Mesendoderm (in vitro differentiated cells): ENCODE measurements at regions not wholly inside any gene's neighbourhood (a gene's known extent, or its start where the extent isn't known, plus 50 kb on each side); places are given as distances from the start of the nearest gene placed in this dataset.
A peak's percentile ranks its signal among the peaks of the same experiment; 100 is the strongest.

Source experiments
- DNase-seq: peaks from one replicate; pipeline ENCODE4 v3.0.0; 2013
- H2AK5ac ChIP-seq: 2 replicates; pipeline ENCODE4 v1.6.1; 2013; ENCODE audit warnings: low read length, inconsistent platforms
- H2BK120ac ChIP-seq: 2 replicates; pipeline ENCODE4 v1.6.1; 2013; ENCODE audit warnings: low read depth, mild to moderate bottlenecking, low read length, moderate library complexity, mixed read lengths
- H2BK15ac ChIP-seq: replicated peaks from 2 replicates; pipeline ENCODE4 v1.6.1; 2013; ENCODE audit warnings: low read depth, mild to moderate bottlenecking, moderate library complexity
- H2BK5ac ChIP-seq: 2 replicates; pipeline ENCODE4 v1.6.1; 2013; ENCODE audit warnings: low read length, inconsistent platforms
- H3K18ac ChIP-seq: 2 replicates; pipeline ENCODE4 v1.6.1; 2013; ENCODE audit warnings: mild to moderate bottlenecking, low read length, mixed read lengths
- H3K23ac ChIP-seq: one replicate; pipeline ENCODE4 v1.6.1; 2013; ENCODE audit warnings: low read length
- H3K27ac ChIP-seq: 2 replicates; pipeline ENCODE4 v1.5.1; 2013; ENCODE audit warnings: low read depth, mild to moderate bottlenecking, inconsistent platforms, low read length, moderate library complexity
- H3K27me3 ChIP-seq: 2 replicates; pipeline ENCODE4 v1.6.1; 2013; ENCODE audit warnings: low read length, control low read depth, mild to moderate bottlenecking, inconsistent platforms; ENCODE audit not compliant: insufficient read depth, poor library complexity
- H3K36me3 ChIP-seq: 2 replicates; pipeline ENCODE4 v1.6.1; 2013; ENCODE audit warnings: low read length, inconsistent platforms; ENCODE audit not compliant: control insufficient read depth, insufficient read depth
- H3K4ac ChIP-seq: one replicate; pipeline ENCODE4 v1.6.1; 2013; ENCODE audit warnings: low read depth, mild to moderate bottlenecking, low read length, moderate library complexity
- H3K4me1 ChIP-seq: 2 replicates; pipeline ENCODE4 v1.6.1; 2013; ENCODE audit warnings: low read depth, low read length, inconsistent platforms; ENCODE audit not compliant: control insufficient read depth
- H3K4me2 ChIP-seq: 2 replicates; pipeline ENCODE4 v1.6.1; 2013; ENCODE audit warnings: low read length
- H3K4me3 ChIP-seq: 2 replicates; pipeline ENCODE4 v1.5.1; 2013; ENCODE audit warnings: mild to moderate bottlenecking, low read length
- H3K56ac ChIP-seq: one replicate; pipeline ENCODE4 v1.6.1; 2013; ENCODE audit warnings: low read length
- H3K79me1 ChIP-seq: 2 replicates; pipeline ENCODE4 v1.6.1; 2013; ENCODE audit warnings: low read length, inconsistent platforms
- H3K79me2 ChIP-seq: 2 replicates; pipeline ENCODE4 v1.6.1; 2013; ENCODE audit warnings: mild to moderate bottlenecking, low read length; ENCODE audit not compliant: control insufficient read depth, insufficient read depth
- H3K9ac ChIP-seq: 2 replicates; pipeline ENCODE4 v1.6.1; 2013; ENCODE audit warnings: low read length, inconsistent platforms
- H4K5ac ChIP-seq: one replicate; pipeline ENCODE4 v1.6.1; 2013; ENCODE audit warnings: low read length
- H4K8ac ChIP-seq: one replicate; pipeline ENCODE4 v1.6.1; 2013; ENCODE audit warnings: low read depth, mild to moderate bottlenecking, control low read depth, low read length, moderate library complexity
- WGBS: extraction: QIAGEN DNeasy Blood & Tissue Kit; methylation state at CpG from one replicate; pipeline ENCODE4 v1.1.7; 2013; ENCODE audit warnings: low lambda C conversion rate, missing lambda C conversion rate; ENCODE audit not compliant: insufficient coverage; ENCODE audit errors: extremely low coverage; 5-methylcytosine and 5-hydroxymethylcytosine counted together

GRCh38 chr2:122182616-122183355 is 427.3 kb downstream of the TSN start:
- no peak overlapping the region for H2AK5ac ChIP-seq
- H3K56ac ChIP-seq, result no peak overlapping the region
- H2BK120ac ChIP-seq, result no peak overlapping the region
- H2BK15ac ChIP-seq, result no peak overlapping the region
- DNase-seq, result no peak
- no peak overlapping the region for H2BK5ac ChIP-seq
- H3K27me3 ChIP-seq, result no peaks in the 10 kb centered on the region
- no peak overlapping the region for H4K5ac ChIP-seq
- H3K4me1 ChIP-seq, result no peaks in the 10 kb centered on the region
- no peaks in the 10 kb centered on the region for H3K36me3 ChIP-seq
- H3K79me2 ChIP-seq, result no peaks in the 10 kb centered on the region
- H3K4me2 ChIP-seq, result no peak overlapping the region
- H3K23ac ChIP-seq, result no peak overlapping the region
- no peak overlapping the region for H3K4me3 ChIP-seq
- H3K79me1 ChIP-seq, result no peaks in the 10 kb centered on the region
- no peak overlapping the region for H4K8ac ChIP-seq
- H3K4ac ChIP-seq, result no peak overlapping the region
- no peak overlapping the region for H3K9ac ChIP-seq
- H3K27ac ChIP-seq, result no peak overlapping the region
- no peak overlapping the region for H3K18ac ChIP-seq
- WGBS, result no CpG with 5 or more reads among the region's 5 CpGs

GRCh38 chr2:122183890-122184289 is 428.4 kb downstream of the TSN start:
- Histone ChIP-seq H3K4me1 (no peaks in the 10 kb centered on the region), H3K4ac (no peak overlapping the region), H3K36me3 (no peaks in the 10 kb centered on the region), H4K5ac (no peak overlapping the region), H3K56ac (no peak overlapping the region), H2BK5ac (no peak overlapping the region), H3K9ac (no peak overlapping the region), H2BK120ac (no peak overlapping the region), H3K4me3 (no peak overlapping the region), H3K27me3 (no peaks in the 10 kb centered on the region), H3K18ac (no peak overlapping the region), H2AK5ac (no peak overlapping the region), H3K27ac (no peak overlapping the region), H3K4me2 (no peak overlapping the region), H3K23ac (no peak overlapping the region), H3K79me2 (no peaks in the 10 kb centered on the region), H4K8ac (no peak overlapping the region), H3K79me1 (no peaks in the 10 kb centered on the region), H2BK15ac (no peak overlapping the region)
- DNase-seq, result no peak

- H4K8ac ChIP-seq, result no peak overlapping the region
- H2BK15ac ChIP-seq, result no peak overlapping the region
- H3K56ac ChIP-seq, result no peak overlapping the region
- H3K9ac ChIP-seq, result no peak overlapping the region
- no peaks in the 10 kb centered on the region for H3K36me3 ChIP-seq
- H3K27me3 ChIP-seq, result no peaks in the 10 kb centered on the region
- H3K4me3 ChIP-seq, result no peak overlapping the region
- no peak overlapping the region for H3K4ac ChIP-seq
- WGBS, result no CpG with 5 or more reads among the region's 9 CpGs
- no peak for DNase-seq
- no peak overlapping the region for H2BK120ac ChIP-seq
- no peak overlapping the region for H4K5ac ChIP-seq
- no peaks in the 10 kb centered on the region for H3K4me1 ChIP-seq
- H3K79me1 ChIP-seq, result no peaks in the 10 kb centered on the region
- no peak overlapping the region for H2AK5ac ChIP-seq
- H3K79me2 ChIP-seq, result no peaks in the 10 kb centered on the region
- H3K23ac ChIP-seq, result no peak overlapping the region
- no peak overlapping the region for H2BK5ac ChIP-seq
- no peak overlapping the region for H3K18ac ChIP-seq
- H3K4me2 ChIP-seq, result no peak overlapping the region
- H3K27ac ChIP-seq, result no peak overlapping the region
These were observed 431.3 kb downstream of the TSN start for GRCh38 chr2:122186761-122187222.

- H3K4ac ChIP-seq, result no peak overlapping the region
- no peak overlapping the region for H4K5ac ChIP-seq
- no peak overlapping the region for H2BK5ac ChIP-seq
- H2BK120ac ChIP-seq, result no peak overlapping the region
- no peaks in the 10 kb centered on the region for H3K27me3 ChIP-seq
- no peak overlapping the region for H3K27ac ChIP-seq
- no peaks in the 10 kb centered on the region for H3K79me2 ChIP-seq
- H3K18ac ChIP-seq, result no peak overlapping the region
- H3K9ac ChIP-seq, result no peak overlapping the region
- no peaks in the 10 kb centered on the region for H3K4me1 ChIP-seq
- H2AK5ac ChIP-seq, result no peak overlapping the region
- H3K4me2 ChIP-seq, result no peak overlapping the region
- H4K8ac ChIP-seq, result no peak overlapping the region
- H3K79me1 ChIP-seq, result no peaks in the 10 kb centered on the region
- no peak overlapping the region for H3K23ac ChIP-seq
- WGBS, result no CpG with 5 or more reads among the region's 5 CpGs
- H3K4me3 ChIP-seq, result no peak overlapping the region
- H3K56ac ChIP-seq, result no peak overlapping the region
- no peaks in the 10 kb centered on the region for H3K36me3 ChIP-seq
- no peak overlapping the region for H2BK15ac ChIP-seq
- DNase-seq, result peak; percentile 77
These were observed 435.9 kb downstream of the TSN start for GRCh38 chr2:122191331-122191730.

- no CpG with 5 or more reads among the region's 6 CpGs for WGBS
- H2BK120ac ChIP-seq, result no peak overlapping the region
- H3K79me1 ChIP-seq, result no peaks in the 10 kb centered on the region
- H2BK15ac ChIP-seq, result no peak overlapping the region
- H3K4ac ChIP-seq, result no peak overlapping the region
- no peaks in the 10 kb centered on the region for H3K4me1 ChIP-seq
- H2AK5ac ChIP-seq, result no peak overlapping the region
- H3K18ac ChIP-seq, result no peak overlapping the region
- H3K4me3 ChIP-seq, result no peak overlapping the region
- no peak overlapping the region for H4K8ac ChIP-seq
- no peaks in the 10 kb centered on the region for H3K79me2 ChIP-seq
- no peak overlapping the region for H3K4me2 ChIP-seq
- H3K36me3 ChIP-seq, result no peaks in the 10 kb centered on the region
- no peak for DNase-seq
- no peak overlapping the region for H3K9ac ChIP-seq
- no peak overlapping the region for H3K27ac ChIP-seq
- no peaks in the 10 kb centered on the region for H3K27me3 ChIP-seq
- no peak overlapping the region for H3K23ac ChIP-seq
- no peak overlapping the region for H2BK5ac ChIP-seq
- H4K5ac ChIP-seq, result no peak overlapping the region
- H3K56ac ChIP-seq, result no peak overlapping the region
These were observed 438.2 kb downstream of the TSN start for GRCh38 chr2:122193622-122194021.

- Histone ChIP-seq H3K36me3 (no peaks in the 10 kb centered on the region), H4K8ac (no peak overlapping the region), H3K4me1 (no peaks in the 10 kb centered on the region), H3K79me2 (no peaks in the 10 kb centered on the region), H3K4me2 (no peak overlapping the region), H3K27me3 (no peaks in the 10 kb centered on the region), H3K23ac (no peak overlapping the region), H2AK5ac (no peak overlapping the region), H2BK15ac (no peak overlapping the region), H2BK5ac (no peak overlapping the region), H3K4ac (no peak overlapping the region), H2BK120ac (no peak overlapping the region), H4K5ac (no peak overlapping the region), H3K4me3 (no peak overlapping the region), H3K79me1 (no peaks in the 10 kb centered on the region), H3K27ac (no peak overlapping the region), H3K18ac (no peak overlapping the region), H3K56ac (no peak overlapping the region), H3K9ac (no peak overlapping the region)
- DNase-seq, result peak; percentile 10
- WGBS, result no CpG with 5 or more reads among the region's 2 CpGs
These were observed 439.1 kb downstream of the TSN start for GRCh38 chr2:122194546-122194945.
